DMS53 (cell line): ENCODE measurements at regions not wholly inside any gene's neighbourhood (a gene's known extent, or its start where the extent isn't known, plus 50 kb on each side); places are given as distances from the start of the nearest gene placed in this dataset.

ENCODE experiments used
- DNase-seq: peaks from one replicate; lab custom pipeline; 2025; lab: John Stamatoyannopoulos, UW

GRCh38 chr10:6769704-6770417 lies 189.8 kb upstream of the PRKCQ start:
- DNase-seq: no peak

GRCh38 chr10:6766131-6766801 lies 186.2 kb upstream of the PRKCQ start:
- no peak for DNase-seq

- DNase-seq: no peak
These were observed 183.3 kb upstream of the PRKCQ start for GRCh38 chr10:6763423-6763822.

- DNase-seq: no peak
These were observed 182.9 kb upstream of the PRKCQ start for GRCh38 chr10:6763001-6763400.

- DNase-seq: no peak
These were observed 179.9 kb upstream of the PRKCQ start for GRCh38 chr10:6759961-6760360.

- DNase-seq: no peak
These were observed 177.1 kb upstream of the PRKCQ start for GRCh38 chr10:6757158-6757557.

GRCh38 chr10:6756716-6757115 lies 176.6 kb upstream of the PRKCQ start:
- no peak for DNase-seq

- peak; percentile 32 for DNase-seq
These were observed 175.8 kb upstream of the PRKCQ start for GRCh38 chr10:6755781-6756460.

GRCh38 chr10:6753644-6754043 lies 173.6 kb upstream of the PRKCQ start:
- DNase-seq: no peak

- no peak for DNase-seq
These were observed 171.3 kb upstream of the PRKCQ start for GRCh38 chr10:6751363-6751762.

GRCh38 chr10:6748981-6749635 lies 169.0 kb upstream of the PRKCQ start:
- DNase-seq: no peak

GRCh38 chr10:6748029-6748428 lies 168.0 kb upstream of the PRKCQ start:
- no peak for DNase-seq

GRCh38 chr10:6746782-6747181 lies 166.7 kb upstream of the PRKCQ start:
- DNase-seq: no peak

GRCh38 chr10:6743291-6743849 lies 163.3 kb upstream of the PRKCQ start:
- DNase-seq: no peak

- no peak for DNase-seq
These were observed 161.5 kb upstream of the PRKCQ start for GRCh38 chr10:6741541-6741941.

GRCh38 chr10:6739530-6740174 lies 159.6 kb upstream of the PRKCQ start:
- DNase-seq: no peak

- DNase-seq: no peak
These were observed 158.2 kb upstream of the PRKCQ start for GRCh38 chr10:6738112-6738768.

GRCh38 chr10:6737758-6738111 lies 157.7 kb upstream of the PRKCQ start:
- DNase-seq: no peak

GRCh38 chr10:6737080-6737641 lies 157.1 kb upstream of the PRKCQ start:
- DNase-seq: no peak

- DNase-seq: no peak
These were observed 154.2 kb upstream of the PRKCQ start for GRCh38 chr10:6734286-6734685.

- no peak for DNase-seq
These were observed 149.8 kb upstream of the PRKCQ start for GRCh38 chr10:6729861-6730344.
